ENCODE measurements at regions not wholly inside any gene's neighbourhood (a gene's known extent, or its start where the extent isn't known, plus 50 kb on each side); places are given as distances from the start of the nearest gene placed in this dataset.

DNA sequence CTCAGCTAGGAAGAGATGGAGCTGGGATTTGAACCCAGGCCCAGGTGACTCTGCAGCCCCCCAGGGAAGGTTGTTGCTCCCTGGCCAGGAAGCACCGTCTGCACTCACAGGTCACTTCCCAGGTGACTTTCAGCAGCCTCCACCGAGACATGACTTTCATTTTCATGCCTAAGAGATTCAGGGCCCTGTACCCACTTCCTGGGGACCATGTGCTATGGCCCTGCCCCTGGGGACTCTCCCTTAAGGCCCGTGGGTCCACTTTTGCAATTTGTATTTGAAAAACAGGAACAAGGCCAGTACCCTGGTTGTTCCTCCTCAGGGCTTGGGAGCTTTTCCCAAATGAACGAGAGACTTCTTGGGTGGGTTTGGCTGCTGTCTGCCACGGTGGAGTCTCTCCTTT is 191.0 kb downstream of the IRF8 start:
- H3K4me1 Mint-ChIP-seq, result peaks cover 5% of the 10 kb centered on the region
- DNase-seq (ENCODE audit: low spot score in 2 of 2) (no peak), ATAC-seq (ENCODE audit: low read depth) (peak; percentile 70)
- H3K4me3 Mint-ChIP-seq, result no peak overlapping the region
- H3K27me3 Mint-ChIP-seq, result no peaks in the 10 kb centered on the region
- H3K36me3 Mint-ChIP-seq, result no peaks in the 10 kb centered on the region
- H3K27ac Mint-ChIP-seq, result no peak overlapping the region
- H3K9me3 Mint-ChIP-seq, result no peaks in the 10 kb centered on the region

DNA sequence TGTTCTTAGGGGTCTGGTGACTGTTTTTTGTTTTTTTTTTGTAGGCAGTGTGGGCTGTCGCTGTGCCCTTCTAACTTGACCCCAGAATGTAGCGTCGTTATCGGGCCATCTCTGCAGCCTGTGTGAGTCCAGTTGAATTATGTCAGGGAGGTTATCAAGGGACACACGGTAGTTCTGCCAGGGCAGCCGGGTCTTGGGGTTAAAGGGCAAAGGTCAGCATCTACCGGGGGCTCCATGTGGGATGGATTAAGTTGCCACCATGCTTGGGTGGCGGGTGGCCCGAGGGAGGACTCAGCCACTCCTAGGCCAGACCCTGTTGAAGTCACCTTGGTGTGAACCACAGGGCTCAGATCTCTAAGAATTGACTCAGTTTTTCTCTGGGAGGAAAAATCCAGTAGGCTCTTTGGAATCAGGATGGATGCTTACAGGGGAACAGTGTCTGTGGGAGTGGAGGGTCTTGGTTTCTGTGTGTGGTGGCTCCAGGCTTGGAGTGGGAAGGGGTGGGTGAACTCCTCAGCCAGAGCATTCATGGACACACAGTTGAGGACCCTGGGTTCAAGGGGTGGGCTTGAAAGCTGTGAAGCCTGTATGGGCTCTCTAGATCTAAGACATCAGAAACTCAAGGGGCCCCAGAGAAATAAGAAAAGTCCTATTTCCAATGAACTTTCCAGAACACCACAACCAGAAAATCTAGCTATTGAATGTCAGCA is 191.7 kb downstream of the IRF8 start:
- ATAC-seq (ENCODE audit: low read depth), result no peak
- Mint-ChIP-seq H3K27ac (no peak overlapping the region), H3K4me1 (peaks cover 5% of the 10 kb centered on the region), H3K9me3 (no peaks in the 10 kb centered on the region), H3K4me3 (no peak overlapping the region), H3K36me3 (no peaks in the 10 kb centered on the region), H3K27me3 (no peaks in the 10 kb centered on the region)
- DNase-seq (ENCODE audit: low spot score in 2 of 2), result no peak

DNA sequence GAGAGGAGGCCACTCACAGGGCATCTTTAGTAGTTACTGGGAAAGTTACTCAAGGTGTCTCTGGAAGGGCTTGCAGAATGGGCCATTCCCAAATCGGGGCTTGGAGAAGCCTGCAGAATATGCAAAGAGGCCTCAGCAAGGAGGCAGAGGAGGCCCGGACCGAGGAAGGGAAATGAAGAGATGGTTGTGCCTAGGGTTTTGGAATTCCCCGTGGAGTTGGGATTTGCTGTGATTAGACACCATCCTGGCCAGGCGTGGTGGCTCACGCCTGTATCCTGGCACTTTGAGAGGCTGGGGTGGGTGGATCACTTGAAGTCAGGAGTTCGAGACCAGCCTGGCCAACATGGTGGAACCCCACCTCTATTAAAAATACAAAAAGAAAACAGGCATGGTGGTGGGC is 193.0 kb downstream of the IRF8 start:
- Mint-ChIP-seq H3K4me1 (peaks cover 5% of the 10 kb centered on the region), H3K27me3 (no peaks in the 10 kb centered on the region), H3K4me3 (no peak overlapping the region), H3K9me3 (no peaks in the 10 kb centered on the region), H3K36me3 (no peaks in the 10 kb centered on the region), H3K27ac (no peak overlapping the region)
- DNase-seq (ENCODE audit: low spot score in 2 of 2) (no peak), ATAC-seq (ENCODE audit: low read depth) (no peak)

DNA sequence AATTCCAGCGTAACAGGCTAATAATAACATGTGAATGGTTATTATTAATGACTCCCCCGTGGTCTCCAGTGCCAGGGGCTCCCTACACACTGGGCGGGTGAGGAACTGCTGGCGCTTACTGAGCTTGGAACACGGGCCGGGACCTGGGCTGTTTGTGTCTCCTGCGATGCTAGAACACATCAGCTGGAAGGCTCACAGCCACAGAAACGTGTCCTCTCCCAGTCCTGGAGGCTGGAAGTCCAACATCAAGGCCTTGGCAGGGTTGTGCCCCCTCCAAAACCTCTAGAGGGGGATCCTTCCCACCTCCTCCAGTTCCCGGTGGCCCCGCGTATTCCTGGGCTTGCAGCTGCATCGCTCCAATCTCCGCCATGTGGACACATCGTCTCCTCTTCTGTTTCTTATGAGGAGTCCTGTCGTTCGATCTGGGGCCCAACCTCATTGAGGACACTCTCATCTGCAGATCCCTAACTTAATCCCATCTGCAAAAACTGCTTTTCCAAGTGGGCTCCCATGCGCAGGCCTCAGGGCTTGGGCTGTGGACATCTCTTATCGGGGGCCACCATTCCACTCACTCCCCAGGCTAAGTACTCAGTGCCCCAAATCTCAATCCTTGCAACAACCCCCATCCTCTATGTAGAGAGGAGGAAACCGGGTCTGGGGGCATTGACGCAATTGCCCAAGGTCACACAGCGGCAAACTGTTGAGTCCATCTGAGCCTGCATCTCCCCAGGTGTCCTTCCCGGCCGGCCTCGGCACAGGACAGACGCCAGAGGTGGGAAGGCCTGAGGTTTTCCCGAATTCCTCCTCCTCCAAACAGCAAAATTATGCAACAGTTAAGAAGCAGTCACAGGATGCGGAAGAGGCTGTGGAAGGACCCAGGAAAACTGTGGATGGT is 193.9 kb downstream of the IRF8 start:
- peaks cover 5% of the 10 kb centered on the region for H3K4me1 Mint-ChIP-seq
- no peak overlapping the region for H3K27ac Mint-ChIP-seq
- ATAC-seq (ENCODE audit: low read depth) (no peak), DNase-seq (ENCODE audit: low spot score in 2 of 2) (no peak)
- no peaks in the 10 kb centered on the region for H3K27me3 Mint-ChIP-seq
- no peak overlapping the region for H3K4me3 Mint-ChIP-seq
- H3K36me3 Mint-ChIP-seq, result no peaks in the 10 kb centered on the region
- no peaks in the 10 kb centered on the region for H3K9me3 Mint-ChIP-seq

DNA sequence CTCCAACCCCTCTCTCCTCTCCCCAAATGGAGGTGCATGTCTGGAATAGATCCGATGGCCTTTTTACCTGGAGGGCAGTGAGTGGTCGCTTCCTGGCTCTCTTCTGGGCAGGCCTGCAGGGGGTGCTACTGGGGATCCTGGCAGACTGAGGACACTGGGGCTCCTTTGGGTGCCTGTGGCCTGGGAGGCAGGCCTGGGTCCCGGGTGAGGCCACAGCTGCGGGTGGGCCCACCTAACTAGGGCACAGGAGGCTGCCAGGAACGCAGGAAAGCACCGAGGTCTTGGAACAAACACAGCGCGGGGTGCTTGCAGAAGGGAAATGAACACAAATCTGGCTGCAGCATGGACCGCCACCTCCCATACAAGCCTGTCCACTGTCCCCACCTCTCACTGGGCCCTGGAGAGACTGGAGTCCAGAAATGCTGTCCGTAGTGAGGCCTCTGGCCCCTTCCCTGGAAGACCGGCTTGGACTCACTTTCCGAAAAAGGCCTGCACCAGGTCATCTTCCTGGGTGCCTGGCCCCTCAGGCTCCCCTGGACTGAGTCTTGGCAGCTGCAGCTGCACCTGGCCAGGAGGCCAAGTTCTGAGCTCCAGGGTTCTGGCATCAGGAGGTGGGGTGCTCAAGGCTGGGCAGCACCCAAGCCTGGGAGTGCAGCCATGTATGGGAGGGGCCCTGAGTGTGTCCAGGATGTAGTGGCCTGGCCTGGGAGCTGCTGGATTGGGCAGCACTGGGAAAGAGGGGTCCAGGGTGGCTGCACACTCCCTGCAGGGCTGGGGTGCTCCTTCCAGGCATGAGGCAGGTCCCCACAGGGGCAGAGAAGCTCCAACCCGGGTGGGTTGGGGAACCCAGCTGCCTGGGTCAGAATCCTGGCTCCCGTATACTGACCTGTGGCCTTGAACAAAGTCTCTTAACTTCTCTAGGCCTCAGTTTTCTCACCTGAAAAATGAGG is 195.1 kb downstream of the IRF8 start:
- Mint-ChIP-seq H3K27ac (no peak overlapping the region), H3K27me3 (no peaks in the 10 kb centered on the region), H3K9me3 (no peaks in the 10 kb centered on the region), H3K36me3 (no peaks in the 10 kb centered on the region), H3K4me3 (no peak overlapping the region), H3K4me1 (peaks cover 5% of the 10 kb centered on the region)
- ATAC-seq (ENCODE audit: low read depth) (no peak), DNase-seq (ENCODE audit: low spot score in 2 of 2) (no peak)

DNA sequence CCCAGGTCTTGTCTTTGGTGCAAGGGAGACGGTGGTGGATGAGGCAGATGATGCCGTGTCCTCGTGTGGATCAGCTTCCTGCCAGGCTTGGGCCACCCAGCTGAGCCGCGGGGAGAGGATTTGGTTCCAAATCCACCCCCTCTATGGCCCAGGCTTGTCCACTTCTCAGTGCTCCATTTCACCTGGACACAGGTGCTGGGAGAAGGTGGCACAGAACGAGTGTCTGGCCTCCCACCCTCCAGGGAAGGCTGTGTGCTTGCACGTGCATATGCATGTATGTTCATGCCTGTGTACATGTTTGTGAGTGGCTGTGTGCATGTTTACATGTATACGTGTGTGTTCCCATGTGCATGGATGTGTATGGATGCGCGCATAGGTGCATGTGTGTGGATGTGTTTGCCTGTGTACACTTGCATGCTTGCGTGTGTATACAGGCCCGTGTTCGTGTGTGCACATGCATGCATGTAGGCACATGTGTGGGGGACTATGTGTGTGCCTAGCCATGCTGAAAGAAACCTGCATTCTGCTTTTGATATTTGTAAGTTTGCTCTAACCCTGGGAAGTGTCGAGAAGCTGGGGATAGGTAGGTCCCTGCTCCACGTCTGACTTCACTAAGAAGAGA is 196.3 kb downstream of the IRF8 start:
- H3K4me1 Mint-ChIP-seq, result no peaks in the 10 kb centered on the region
- no peak overlapping the region for H3K27ac Mint-ChIP-seq
- no peaks in the 10 kb centered on the region for H3K27me3 Mint-ChIP-seq
- H3K9me3 Mint-ChIP-seq, result no peaks in the 10 kb centered on the region
- no peak for ATAC-seq (ENCODE audit: low read depth)
- DNase-seq (ENCODE audit: low spot score in 2 of 2), result no peak
- H3K4me3 Mint-ChIP-seq, result no peak overlapping the region
- no peaks in the 10 kb centered on the region for H3K36me3 Mint-ChIP-seq

DNA sequence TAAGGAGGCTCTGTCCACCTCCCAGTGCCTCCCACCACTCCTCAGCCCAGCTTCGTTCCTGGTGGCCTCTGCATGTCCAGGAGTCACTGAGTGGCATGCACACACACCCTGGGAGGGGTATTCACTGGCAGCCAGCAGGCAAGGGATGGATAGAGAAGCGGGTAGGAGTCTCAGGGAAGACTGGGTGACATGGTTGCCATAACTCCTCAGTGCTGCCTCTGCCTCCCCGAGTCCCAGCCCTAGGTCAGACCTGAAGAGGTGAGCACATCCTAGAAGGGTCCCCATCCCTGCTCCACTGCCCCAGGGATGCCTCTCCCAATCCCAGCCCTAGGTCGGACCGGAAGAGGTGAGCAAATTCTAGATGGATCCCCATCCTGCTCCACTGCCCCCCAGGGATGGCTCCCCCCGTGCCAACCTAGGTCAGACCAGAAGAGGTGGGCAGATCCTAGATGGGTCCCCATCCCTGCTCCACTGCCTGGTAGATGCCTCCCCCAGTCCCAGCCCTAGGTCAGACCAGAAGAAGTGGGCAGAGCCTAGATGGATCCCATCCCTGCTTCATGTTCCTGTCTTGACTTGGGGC is 197.0 kb downstream of the IRF8 start:
- Mint-ChIP-seq H3K27ac (no peak overlapping the region), H3K27me3 (no peaks in the 10 kb centered on the region), H3K4me3 (no peak overlapping the region), H3K36me3 (no peaks in the 10 kb centered on the region), H3K9me3 (no peaks in the 10 kb centered on the region), H3K4me1 (no peaks in the 10 kb centered on the region)
- DNase-seq (ENCODE audit: low spot score in 2 of 2), result no peak
- no peak for ATAC-seq (ENCODE audit: low read depth)

DNA sequence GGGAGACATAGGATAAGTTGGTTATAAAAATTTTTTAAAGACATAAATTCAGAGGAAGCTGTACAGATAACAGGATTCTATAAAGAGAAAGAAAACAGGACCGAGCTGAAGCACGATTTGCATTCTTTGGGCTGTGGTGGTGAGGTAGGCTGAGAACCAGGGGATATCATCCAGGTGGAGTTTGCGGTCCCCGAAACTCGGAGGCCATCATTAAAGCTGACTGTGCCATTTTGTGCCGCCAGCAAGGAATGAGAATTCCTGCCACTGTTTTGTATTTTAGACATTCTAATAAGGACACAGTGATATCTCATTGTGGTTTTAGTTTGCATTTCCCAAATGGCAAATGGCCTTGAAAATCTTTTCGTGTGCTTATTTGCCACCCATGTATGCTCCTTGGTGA is 197.9 kb downstream of the IRF8 start:
- no peak for ATAC-seq (ENCODE audit: low read depth)
- H3K27me3 Mint-ChIP-seq, result peaks cover under 1% of the 10 kb centered on the region
- no peaks in the 10 kb centered on the region for H3K36me3 Mint-ChIP-seq
- H3K4me1 Mint-ChIP-seq, result no peaks in the 10 kb centered on the region
- H3K4me3 Mint-ChIP-seq, result no peak overlapping the region
- H3K9me3 Mint-ChIP-seq, result no peaks in the 10 kb centered on the region
- no peak for DNase-seq (ENCODE audit: low spot score in 2 of 2)
- H3K27ac Mint-ChIP-seq, result no peak overlapping the region

DNA sequence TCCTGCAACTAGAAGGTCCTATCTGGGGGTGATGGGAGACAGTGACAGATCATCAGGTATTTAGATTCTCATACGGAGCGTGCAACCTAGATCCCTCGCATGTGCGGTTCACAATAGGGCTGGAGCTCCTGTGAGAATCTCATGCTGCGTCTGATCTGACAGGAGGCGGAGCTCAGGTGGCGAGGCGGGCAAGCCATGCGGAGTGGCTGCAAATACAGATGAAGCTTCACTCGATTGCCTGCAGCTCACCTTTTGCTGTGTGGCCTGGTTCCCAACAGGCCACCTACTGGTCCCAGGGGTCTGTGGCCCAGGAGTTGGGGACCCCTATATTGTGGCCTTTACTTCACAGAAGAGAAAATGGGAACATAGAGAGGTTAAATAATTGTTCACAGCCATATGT is 200.4 kb downstream of the IRF8 start:
- ATAC-seq (ENCODE audit: low read depth) (no peak), DNase-seq (ENCODE audit: low spot score in 2 of 2) (no peak)
- Mint-ChIP-seq H3K27me3 (peaks cover 5% of the 10 kb centered on the region), H3K9me3 (peaks cover 4% of the 10 kb centered on the region), H3K4me3 (no peak overlapping the region), H3K4me1 (no peaks in the 10 kb centered on the region), H3K27ac (no peak overlapping the region), H3K36me3 (no peaks in the 10 kb centered on the region)

DNA sequence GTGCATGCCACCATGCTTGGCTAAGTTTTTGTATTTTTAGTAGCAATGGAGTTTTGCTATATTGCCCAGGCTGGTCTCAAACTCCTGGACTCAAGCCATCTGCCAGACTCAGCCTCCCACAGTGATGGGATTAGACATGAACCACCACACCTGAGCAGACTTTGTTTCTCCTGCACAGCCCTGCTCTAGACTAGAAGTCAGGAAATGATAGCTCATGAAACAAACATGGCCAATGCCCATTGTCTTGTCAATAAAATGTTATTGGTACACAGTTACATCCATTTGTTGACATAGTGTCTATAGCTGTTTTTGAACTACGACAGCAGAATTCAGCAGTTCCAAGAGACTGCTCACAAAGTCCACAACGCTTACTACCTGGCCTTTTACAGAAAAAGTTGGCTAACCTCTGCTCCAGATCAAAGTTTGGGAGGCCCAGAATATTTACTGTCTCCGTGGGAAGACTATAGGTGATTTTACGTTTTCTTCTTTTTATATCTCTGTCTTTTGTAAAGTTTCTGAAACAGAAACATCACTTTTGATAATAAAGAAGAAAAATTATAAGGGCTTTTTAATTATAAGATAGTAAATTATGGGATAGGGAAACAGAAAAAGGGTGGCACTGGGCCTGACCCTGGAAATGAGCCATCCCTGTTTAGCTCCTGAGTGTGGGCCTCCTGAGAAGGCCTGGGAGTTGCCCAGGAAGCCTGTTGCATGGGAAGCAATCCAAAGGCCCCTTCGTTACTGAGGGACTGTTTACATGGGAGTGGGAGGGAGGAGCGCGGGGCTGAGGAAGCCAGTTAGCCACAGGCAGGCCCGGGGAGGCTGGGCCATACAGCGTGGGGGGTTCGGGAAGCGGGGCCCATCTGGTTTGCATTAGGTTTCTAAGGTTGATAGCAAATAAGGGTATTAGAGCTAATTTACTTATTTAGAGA is 201.5 kb downstream of the IRF8 start:
- Mint-ChIP-seq H3K9me3 (peaks cover 4% of the 10 kb centered on the region), H3K36me3 (no peaks in the 10 kb centered on the region), H3K4me3 (no peak overlapping the region), H3K27ac (no peak overlapping the region), H3K27me3 (peaks cover 5% of the 10 kb centered on the region), H3K4me1 (no peaks in the 10 kb centered on the region)
- no peak for ATAC-seq (ENCODE audit: low read depth)
- DNase-seq (ENCODE audit: low spot score in 2 of 2), result no peak

DNA sequence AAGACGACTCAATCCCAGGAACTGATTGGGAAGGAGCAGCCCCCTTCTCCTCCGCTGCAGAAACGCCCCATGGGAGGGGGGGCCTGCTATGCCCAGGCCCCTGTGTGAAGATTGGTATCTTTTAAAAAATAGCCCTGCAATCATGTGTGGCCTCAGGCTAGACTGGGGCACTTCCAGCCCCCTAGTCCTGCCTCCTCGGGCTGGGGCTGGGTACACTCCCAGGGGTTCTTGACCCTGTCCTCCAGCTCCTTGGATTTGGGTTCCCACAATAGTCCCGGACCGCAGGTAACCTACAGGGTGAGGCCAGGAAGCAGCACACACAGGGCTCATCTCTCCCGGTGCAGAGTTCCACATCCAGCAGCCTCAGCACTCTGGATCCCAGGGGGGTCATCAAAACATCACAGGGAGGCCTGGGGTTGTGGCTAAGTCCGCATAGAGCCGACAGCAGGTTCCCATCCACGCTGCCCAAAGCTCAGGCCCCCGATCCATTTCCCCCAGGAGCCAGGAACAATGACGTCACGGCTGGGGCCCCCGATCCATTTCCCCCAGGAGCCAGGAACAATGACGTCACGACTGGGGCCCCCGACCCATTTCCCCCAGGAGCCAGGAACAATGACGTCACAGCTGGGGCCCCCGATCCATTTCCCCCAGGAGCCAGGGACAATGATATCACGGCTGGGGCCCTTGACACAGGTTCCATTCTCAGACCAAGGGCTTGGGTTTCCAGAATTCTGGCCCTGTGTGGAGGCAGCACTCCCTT is 202.4 kb downstream of the IRF8 start:
- Mint-ChIP-seq H3K36me3 (no peaks in the 10 kb centered on the region), H3K4me3 (no peak overlapping the region), H3K27me3 (peaks cover 5% of the 10 kb centered on the region), H3K9me3 (peaks cover 4% of the 10 kb centered on the region), H3K27ac (no peak overlapping the region), H3K4me1 (no peaks in the 10 kb centered on the region)
- no peak for ATAC-seq (ENCODE audit: low read depth)
- no peak for DNase-seq (ENCODE audit: low spot score in 2 of 2)

DNA sequence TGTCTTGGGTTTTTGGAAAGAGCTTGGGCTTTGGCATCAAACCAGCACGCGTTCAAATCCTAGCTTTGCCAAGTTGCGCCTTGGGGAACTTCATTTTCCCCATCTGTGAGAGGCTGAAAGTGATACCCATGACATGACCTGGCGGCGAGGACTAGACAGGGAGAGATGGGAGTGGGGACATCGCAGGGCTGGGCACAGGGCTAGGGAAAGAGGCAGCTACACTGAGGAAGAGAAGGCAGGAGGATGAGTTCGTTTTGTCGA is 202.9 kb downstream of the IRF8 start:
- H3K36me3 Mint-ChIP-seq, result no peaks in the 10 kb centered on the region
- H3K9me3 Mint-ChIP-seq, result peaks cover 4% of the 10 kb centered on the region
- H3K27me3 Mint-ChIP-seq, result peaks cover 5% of the 10 kb centered on the region
- H3K27ac Mint-ChIP-seq, result no peak overlapping the region
- no peak for DNase-seq (ENCODE audit: low spot score in 2 of 2)
- H3K4me1 Mint-ChIP-seq, result no peaks in the 10 kb centered on the region
- no peak for ATAC-seq (ENCODE audit: low read depth)
- no peak overlapping the region for H3K4me3 Mint-ChIP-seq

All from memory B cell (primary cell).